ENCODE measurements at regions not wholly inside any gene's neighbourhood (a gene's known extent, or its start where the extent isn't known, plus 50 kb on each side); places are given as distances from the start of the nearest gene placed in this dataset.

DNA sequence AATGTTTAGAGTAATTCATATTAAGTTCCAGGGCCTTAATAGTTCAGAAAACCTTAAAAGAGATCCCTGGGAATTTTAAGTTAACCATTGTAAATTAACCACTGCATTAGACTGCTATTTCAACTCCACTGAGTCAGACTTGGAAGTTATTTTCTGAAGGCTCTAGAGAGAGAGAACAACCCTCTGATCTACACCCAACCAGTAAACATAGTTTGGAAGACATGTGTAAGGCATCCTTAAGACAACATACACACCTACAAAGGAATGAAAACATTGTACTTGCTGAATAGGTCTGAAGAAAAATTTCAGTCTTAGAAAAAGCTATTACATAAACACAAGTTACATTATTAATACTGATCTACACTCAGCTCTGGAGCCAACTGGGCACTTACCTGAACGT, 158.2 kb upstream of the FST start:
- H3K4me3 ChIP-seq, result no peak overlapping the region
- no peak overlapping the region for H3K27ac ChIP-seq
- DNase-seq (ENCODE audit: low spot score), result no peak
- TF ChIP-seq CTCF (IDR thresholded peaks at IDR 0.05), result no peak

DNA sequence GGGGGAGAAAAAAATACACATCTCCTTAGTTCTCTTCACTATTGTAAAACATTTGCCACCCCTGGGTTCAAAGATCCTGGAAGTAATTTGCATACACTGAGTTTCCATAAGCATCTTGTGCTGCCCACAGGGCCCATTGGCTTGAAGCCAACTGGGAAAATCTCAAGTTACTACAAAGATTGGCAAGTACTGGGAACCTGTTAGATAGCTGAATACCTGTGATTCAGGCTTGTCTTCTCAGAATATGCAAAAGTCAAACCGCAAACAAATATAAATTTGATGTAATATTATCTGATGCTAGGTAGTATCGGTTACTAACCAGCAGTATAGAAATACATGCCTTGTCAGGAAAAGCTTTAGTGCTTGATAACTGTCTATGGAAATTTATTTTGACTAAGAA, 156.9 kb upstream of the FST start:
- no peak for DNase-seq (ENCODE audit: low spot score)
- H3K4me3 ChIP-seq, result no peak overlapping the region
- no peak for TF ChIP-seq CTCF (IDR thresholded peaks at IDR 0.05)
- no peak overlapping the region for H3K27ac ChIP-seq

GRCh38 chr5:53323943-53324642, 156.3 kb upstream of the FST start:
- Histone ChIP-seq H3K4me3 (no peak overlapping the region), H3K27ac (no peak overlapping the region)
- TF ChIP-seq CTCF (IDR thresholded peaks at IDR 0.05), result no peak
- no peak for DNase-seq (ENCODE audit: low spot score)

DNA sequence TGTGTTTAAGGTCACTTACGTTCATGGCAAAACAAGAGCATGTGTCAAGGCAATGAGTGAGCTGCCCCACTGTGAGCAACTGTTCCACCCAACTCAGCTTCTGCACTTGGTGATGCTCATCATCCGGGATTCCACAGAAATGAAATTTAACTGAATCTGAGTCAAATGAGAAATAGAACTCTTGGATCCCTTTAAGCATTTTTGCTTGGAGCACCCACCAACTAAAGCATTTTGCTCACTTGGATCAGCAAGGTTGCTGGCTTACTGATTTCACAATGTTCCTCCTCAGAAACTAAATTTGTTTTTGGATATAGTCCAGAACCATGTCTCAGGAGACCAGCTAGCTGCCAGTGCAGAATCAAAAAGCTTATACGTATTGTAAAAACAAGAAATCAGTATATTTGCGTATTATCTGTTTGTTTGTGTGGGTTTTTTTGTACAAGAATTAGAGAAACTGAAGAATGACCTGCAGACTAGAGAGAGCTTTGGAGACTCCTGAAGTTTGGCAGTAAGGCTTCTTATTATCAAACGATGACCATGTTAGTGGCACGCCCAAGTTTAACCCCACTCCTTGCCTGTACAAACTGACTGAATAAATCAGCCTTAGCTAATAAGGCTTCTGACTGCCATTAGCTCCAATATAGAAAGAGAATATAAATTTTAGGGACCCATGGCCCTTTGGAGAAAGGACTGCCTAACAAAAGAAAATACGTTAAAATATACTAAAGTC, 153.8 kb upstream of the FST start:
- Histone ChIP-seq H3K4me3 (no peak overlapping the region), H3K27ac (no peak overlapping the region)
- DNase-seq (ENCODE audit: low spot score), result no peak
- TF ChIP-seq CTCF (IDR thresholded peaks at IDR 0.05), result no peak

DNA sequence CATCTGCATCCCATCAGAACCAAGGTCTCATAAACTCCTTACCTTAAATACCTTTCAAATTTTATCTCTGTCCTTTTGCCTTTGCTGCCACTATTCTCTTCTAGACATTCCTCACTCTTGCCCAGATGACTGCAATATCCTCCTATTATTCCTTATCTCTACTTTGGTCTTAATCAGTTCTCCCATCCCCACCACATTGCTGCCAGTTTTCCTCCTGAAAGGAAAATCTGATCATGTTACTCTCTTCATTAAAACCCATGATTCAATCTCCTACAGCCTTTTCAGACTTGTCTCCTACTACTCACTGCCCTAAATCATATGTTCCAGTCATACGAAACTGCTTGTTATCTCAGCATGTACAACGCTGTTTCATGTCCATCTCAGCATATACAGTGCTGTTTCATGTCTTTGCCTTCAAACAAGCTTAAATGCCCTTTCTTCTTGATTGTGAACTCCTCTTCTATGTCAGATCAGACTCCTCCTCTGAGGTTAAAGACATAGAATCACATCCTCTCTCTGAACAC, 152.6 kb upstream of the FST start:
- TF ChIP-seq CTCF (IDR thresholded peaks at IDR 0.05), result no peak

GRCh38 chr5:53330491-53330890, 149.9 kb upstream of the FST start:
- no peak overlapping the region for H3K4me3 ChIP-seq
- no peak for DNase-seq (ENCODE audit: low spot score)
- no peak overlapping the region for H3K27ac ChIP-seq
- TF ChIP-seq CTCF (IDR thresholded peaks at IDR 0.05), result no peak

More for the DNA sequence above, 152.6 kb upstream of the FST start:
- H3K27ac ChIP-seq, result no peak overlapping the region
- no peak for DNase-seq (ENCODE audit: low spot score)
- no peak overlapping the region for H3K4me3 ChIP-seq

GRCh38 chr5:53331463-53331862, 149.0 kb upstream of the FST start:
- H3K27ac ChIP-seq, result no peak overlapping the region
- H3K4me3 ChIP-seq, result no peak overlapping the region
- DNase-seq (ENCODE audit: low spot score), result no peak
- TF ChIP-seq CTCF (IDR thresholded peaks at IDR 0.05), result no peak
